ENCODE measurements at regions not wholly inside any gene's neighbourhood (a gene's known extent, or its start where the extent isn't known, plus 50 kb on each side); places are given as distances from the start of the nearest gene placed in this dataset.

GRCh38 chr6:138588805-138589434, 89.6 kb upstream of the NHSL1 start:
- no peaks in the 10 kb centered on the region for H3K9me3 Mint-ChIP-seq
- ChIA-PET POLR2A (no interaction called here), CTCF (interaction anchor here (0.8 to 5.9 kb wide), 10 partner anchors 29 to 587 kb away, joined by 3 to 71 read pairs (median 3); partner anchors contain the start of gene CCDC28A)
- H3K4me1 Mint-ChIP-seq, result peaks cover 46% of the 10 kb centered on the region
- no peak overlapping the region for H3K27ac Mint-ChIP-seq
- DNase-seq, result peak; percentile 56
- no peak overlapping the region for H3K4me3 Mint-ChIP-seq
- no peaks in the 10 kb centered on the region for H3K36me3 Mint-ChIP-seq (ENCODE audit: low read depth)
- no peaks in the 10 kb centered on the region for H3K27me3 Mint-ChIP-seq

GRCh38 chr6:138590796-138591709, 91.8 kb upstream of the NHSL1 start:
- POLR2A ChIA-PET, result no interaction called here
- H3K36me3 Mint-ChIP-seq (ENCODE audit: low read depth), result no peaks in the 10 kb centered on the region
- no peak overlapping the region for H3K4me3 Mint-ChIP-seq
- H3K27me3 Mint-ChIP-seq, result no peaks in the 10 kb centered on the region
- no peak overlapping the region for H3K27ac Mint-ChIP-seq
- DNase-seq, result peak; percentile 49
- no peaks in the 10 kb centered on the region for H3K9me3 Mint-ChIP-seq
- CTCF ChIA-PET, result interaction anchor here (0.6 to 5.9 kb wide), 14 partner anchors 12 to 773 kb away, joined by 3 to 71 read pairs (median 3); partner anchors contain the start of gene CCDC28A
- peaks cover 46% of the 10 kb centered on the region for H3K4me1 Mint-ChIP-seq

GRCh38 chr6:138592749-138593123, 93.4 kb upstream of the NHSL1 start:
- no peak for DNase-seq
- Mint-ChIP-seq H3K27me3 (peaks cover 2% of the 10 kb centered on the region), H3K4me1 (peaks cover 37% of the 10 kb centered on the region), H3K4me3 (peak overlapping the region; percentile 48), H3K27ac (peak overlapping the region; percentile 55), H3K36me3 (ENCODE audit: low read depth) (no peaks in the 10 kb centered on the region), H3K9me3 (no peaks in the 10 kb centered on the region)
- POLR2A ChIA-PET, result no interaction called here
- CTCF ChIA-PET, result interaction anchor here (1.3 to 5.9 kb wide), 3 partner anchors 14 to 172 kb away, joined by 3 to 71 read pairs (median 4); no protein-coding TSS in a partner anchor

GRCh38 chr6:138593124-138593877, 94.0 kb upstream of the NHSL1 start:
- H3K4me3 Mint-ChIP-seq, result peak overlapping the region; percentile 48
- H3K27me3 Mint-ChIP-seq, result peaks cover 2% of the 10 kb centered on the region
- DNase-seq, result peak; percentile 37
- peaks cover 37% of the 10 kb centered on the region for H3K4me1 Mint-ChIP-seq
- ChIA-PET POLR2A (no interaction called here), CTCF (interaction anchor here (0.9 to 5.9 kb wide), 3 partner anchors 145 to 172 kb away, joined by 4 to 71 read pairs (median 5); no protein-coding TSS in a partner anchor)
- H3K27ac Mint-ChIP-seq, result peak overlapping the region; percentile 55
- no peaks in the 10 kb centered on the region for H3K9me3 Mint-ChIP-seq
- no peaks in the 10 kb centered on the region for H3K36me3 Mint-ChIP-seq (ENCODE audit: low read depth)

- CTCF ChIA-PET, result interaction anchor here (0.9 to 1.1 kb wide), 2 partner anchors 10 to 166 kb away, joined by 3 to 5 read pairs; no protein-coding TSS in a partner anchor
- POLR2A ChIA-PET, result no interaction called here
- H3K4me3 Mint-ChIP-seq, result no peak overlapping the region
- no peaks in the 10 kb centered on the region for H3K36me3 Mint-ChIP-seq (ENCODE audit: low read depth)
- peak overlapping the region; percentile 55 for H3K27ac Mint-ChIP-seq
- peaks cover 2% of the 10 kb centered on the region for H3K27me3 Mint-ChIP-seq
- no peak for DNase-seq
- no peaks in the 10 kb centered on the region for H3K9me3 Mint-ChIP-seq
- peaks cover 33% of the 10 kb centered on the region for H3K4me1 Mint-ChIP-seq
These were observed 94.8 kb upstream of the NHSL1 start for GRCh38 chr6:138593909-138594757.

- ChIA-PET CTCF (interaction anchor here (1.1 kb wide), 1 partner anchor 9 kb away, joined by 3 read pairs; no protein-coding TSS in a partner anchor), POLR2A (no interaction called here)
- no peak overlapping the region for H3K27ac Mint-ChIP-seq
- H3K36me3 Mint-ChIP-seq (ENCODE audit: low read depth), result no peaks in the 10 kb centered on the region
- no peak overlapping the region for H3K4me3 Mint-ChIP-seq
- peaks cover 33% of the 10 kb centered on the region for H3K4me1 Mint-ChIP-seq
- H3K9me3 Mint-ChIP-seq, result no peaks in the 10 kb centered on the region
- DNase-seq, result no peak
- peaks cover 2% of the 10 kb centered on the region for H3K27me3 Mint-ChIP-seq
These were observed 95.5 kb upstream of the NHSL1 start for GRCh38 chr6:138594758-138595140.

- Mint-ChIP-seq H3K36me3 (ENCODE audit: low read depth) (no peaks in the 10 kb centered on the region), H3K4me3 (no peak overlapping the region), H3K4me1 (peaks cover 29% of the 10 kb centered on the region), H3K9me3 (no peaks in the 10 kb centered on the region), H3K27ac (no peak overlapping the region), H3K27me3 (peaks cover 4% of the 10 kb centered on the region)
- ChIA-PET CTCF (no interaction called here), POLR2A (no interaction called here)
- no peak for DNase-seq
These were observed 96.8 kb upstream of the NHSL1 start for GRCh38 chr6:138596126-138596525.

GRCh38 chr6:138596591-138596990, 97.3 kb upstream of the NHSL1 start:
- no peak for DNase-seq
- Mint-ChIP-seq H3K4me1 (peaks cover 27% of the 10 kb centered on the region), H3K27me3 (peaks cover 5% of the 10 kb centered on the region), H3K27ac (no peak overlapping the region), H3K9me3 (no peaks in the 10 kb centered on the region), H3K36me3 (ENCODE audit: low read depth) (no peaks in the 10 kb centered on the region), H3K4me3 (no peak overlapping the region)
- CTCF ChIA-PET, result no interaction called here
- POLR2A ChIA-PET, result no interaction called here

GRCh38 chr6:138597336-138597735, 98.0 kb upstream of the NHSL1 start:
- ChIA-PET CTCF (no interaction called here), POLR2A (no interaction called here)
- H3K27ac Mint-ChIP-seq, result no peak overlapping the region
- H3K9me3 Mint-ChIP-seq, result no peaks in the 10 kb centered on the region
- no peak for DNase-seq
- no peaks in the 10 kb centered on the region for H3K36me3 Mint-ChIP-seq (ENCODE audit: low read depth)
- peaks cover 22% of the 10 kb centered on the region for H3K4me1 Mint-ChIP-seq
- no peak overlapping the region for H3K4me3 Mint-ChIP-seq
- H3K27me3 Mint-ChIP-seq, result peaks cover 9% of the 10 kb centered on the region

- DNase-seq, result no peak
- ChIA-PET CTCF (no interaction called here), POLR2A (no interaction called here)
- Mint-ChIP-seq H3K27me3 (peaks cover 20% of the 10 kb centered on the region), H3K36me3 (ENCODE audit: low read depth) (no peaks in the 10 kb centered on the region), H3K4me1 (peaks cover 9% of the 10 kb centered on the region), H3K9me3 (no peaks in the 10 kb centered on the region), H3K27ac (no peak overlapping the region), H3K4me3 (no peak overlapping the region)
These were observed 99.4 kb upstream of the NHSL1 start for GRCh38 chr6:138598562-138599173.

- Mint-ChIP-seq H3K36me3 (ENCODE audit: low read depth) (no peaks in the 10 kb centered on the region), H3K27me3 (peaks cover 30% of the 10 kb centered on the region), H3K4me1 (no peaks in the 10 kb centered on the region), H3K27ac (no peak overlapping the region), H3K9me3 (no peaks in the 10 kb centered on the region), H3K4me3 (no peak overlapping the region)
- DNase-seq, result no peak
- CTCF ChIA-PET, result no interaction called here
- POLR2A ChIA-PET, result no interaction called here
These were observed 101.0 kb upstream of the NHSL1 start for GRCh38 chr6:138600261-138600660.

GRCh38 chr6:138600726-138601125, 101.4 kb upstream of the NHSL1 start:
- Mint-ChIP-seq H3K4me3 (no peak overlapping the region), H3K27ac (no peak overlapping the region), H3K9me3 (no peaks in the 10 kb centered on the region), H3K36me3 (ENCODE audit: low read depth) (no peaks in the 10 kb centered on the region), H3K4me1 (no peaks in the 10 kb centered on the region), H3K27me3 (peaks cover 34% of the 10 kb centered on the region)
- DNase-seq, result no peak
- ChIA-PET POLR2A (no interaction called here), CTCF (no interaction called here)

Data from activated CD4-positive, alpha-beta memory T cell treated with anti-CD3 and anti-CD28 coated beads, Interleukin-2, amount 10 ng/mL, durations not matched to agents 7 days and 5 days (primary cell).